HG02798 (cell line): ENCODE measurements at regions not wholly inside any gene's neighbourhood (a gene's known extent, or its start where the extent isn't known, plus 50 kb on each side); places are given as distances from the start of the nearest gene placed in this dataset.

Experiments
- ATAC-seq: cut with Tn5 transposase; IDR thresholded peaks from one replicate; pipeline ENCODE4 v1.9.1; 2021; ENCODE audit warnings: mild to moderate bottlenecking; ENCODE audit not compliant: unreplicated experiment, poor library complexity

GRCh38 chr10:6889718-6890117 lies 309.6 kb upstream of the PRKCQ start:
- no peak for ATAC-seq

- no peak for ATAC-seq
Observed at GRCh38 chr10:6888434-6888833, 308.4 kb upstream of the PRKCQ start.

GRCh38 chr10:6885284-6885683 lies 305.2 kb upstream of the PRKCQ start:
- no peak for ATAC-seq

DNA sequence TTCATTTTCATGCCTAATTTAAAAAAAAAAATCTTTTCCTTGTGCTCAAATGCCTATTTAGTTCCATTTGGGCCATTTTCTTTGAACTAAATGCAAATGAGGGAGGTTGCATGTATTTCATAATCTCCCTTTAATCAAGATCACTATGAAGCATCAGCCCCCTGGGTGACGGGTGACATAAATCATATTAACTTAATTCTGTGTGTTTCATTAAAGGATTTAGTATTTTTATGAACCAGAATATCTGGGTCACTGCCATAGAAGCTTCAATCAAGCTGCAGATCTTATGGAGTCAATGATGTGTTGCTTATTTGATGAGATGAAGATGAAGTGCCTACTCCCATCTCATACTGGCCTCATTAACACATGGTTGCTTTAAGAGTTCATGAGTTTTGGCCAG lies 301.9 kb upstream of the PRKCQ start:
- no peak for ATAC-seq

- no peak for ATAC-seq
Observed at GRCh38 chr10:6877722-6878392, 297.8 kb upstream of the PRKCQ start.

GRCh38 chr10:6877336-6877721 lies 297.3 kb upstream of the PRKCQ start:
- ATAC-seq, result no peak

- no peak for ATAC-seq
Observed at GRCh38 chr10:6875269-6875865, 295.3 kb upstream of the PRKCQ start.

DNA sequence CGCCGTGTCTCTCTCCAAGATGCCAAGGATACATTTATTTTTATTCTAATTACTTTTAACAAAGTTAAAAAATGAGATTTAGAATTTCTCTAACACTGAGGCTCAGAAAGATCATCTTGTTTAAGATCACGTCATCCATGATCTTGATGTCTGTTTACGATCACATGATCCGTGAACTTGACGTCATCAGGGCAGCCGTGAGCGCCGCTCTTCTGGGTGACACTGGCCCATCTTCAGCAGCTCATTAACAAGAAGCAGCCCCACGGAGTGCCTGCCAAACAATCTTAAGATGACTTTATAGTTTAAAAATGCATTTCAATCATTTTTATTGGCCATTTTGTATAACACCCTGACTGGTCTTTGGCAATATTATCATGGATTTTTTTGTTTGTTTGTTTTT lies 291.1 kb upstream of the PRKCQ start:
- ATAC-seq, result no peak

DNA sequence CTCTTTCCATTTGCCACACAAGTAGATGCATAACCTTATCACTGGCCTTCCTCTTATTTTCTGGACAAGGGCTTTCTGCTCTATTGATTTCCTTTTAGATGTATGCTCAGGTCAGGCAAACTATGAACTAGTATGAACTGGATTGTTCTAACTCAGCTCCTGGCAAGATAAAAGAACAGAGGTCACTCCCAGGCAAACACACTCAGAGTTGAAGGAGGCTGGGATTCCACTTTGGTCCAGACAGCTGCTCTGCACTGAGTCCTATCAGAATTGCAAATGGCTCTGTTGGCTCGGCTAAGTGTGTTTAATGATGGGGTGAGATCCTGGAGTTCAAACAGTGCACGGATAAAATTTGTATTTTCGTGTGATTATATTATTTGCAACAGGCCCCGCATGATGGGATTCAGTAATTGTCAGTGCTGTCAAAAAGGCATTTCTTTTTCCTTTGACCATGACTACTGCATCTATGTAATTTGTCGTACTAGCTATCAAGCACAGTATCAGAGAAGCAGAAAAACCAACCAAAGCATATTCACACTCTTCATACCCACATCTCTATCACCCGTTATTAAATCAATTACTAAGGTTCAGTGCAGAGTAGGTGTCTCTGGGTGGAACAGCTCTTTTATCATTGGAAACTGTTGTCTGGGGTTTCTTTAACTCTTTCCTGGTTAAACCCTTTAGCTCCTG lies 288.1 kb upstream of the PRKCQ start:
- ATAC-seq, result no peak

GRCh38 chr10:6866757-6867156 lies 286.7 kb upstream of the PRKCQ start:
- ATAC-seq, result no peak

DNA sequence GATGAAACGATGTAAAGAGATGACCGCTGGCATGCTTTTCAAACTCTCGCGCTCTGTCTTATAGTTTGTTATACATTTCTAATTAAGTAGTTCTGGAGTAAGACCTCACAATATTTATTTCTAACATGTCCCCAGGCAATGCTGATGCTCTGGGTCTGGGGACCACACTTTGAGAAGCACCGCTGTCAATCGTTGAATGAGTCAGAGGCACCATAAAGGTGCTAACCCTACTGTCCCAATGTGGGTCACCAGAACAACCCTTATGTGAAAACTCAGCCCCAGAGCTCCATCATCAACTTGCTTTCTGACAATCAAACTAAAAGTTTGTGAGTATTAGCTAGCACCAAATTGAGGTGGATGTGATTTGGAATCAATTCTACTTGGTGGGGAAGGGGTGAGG lies 284.1 kb upstream of the PRKCQ start:
- ATAC-seq, result no peak

DNA sequence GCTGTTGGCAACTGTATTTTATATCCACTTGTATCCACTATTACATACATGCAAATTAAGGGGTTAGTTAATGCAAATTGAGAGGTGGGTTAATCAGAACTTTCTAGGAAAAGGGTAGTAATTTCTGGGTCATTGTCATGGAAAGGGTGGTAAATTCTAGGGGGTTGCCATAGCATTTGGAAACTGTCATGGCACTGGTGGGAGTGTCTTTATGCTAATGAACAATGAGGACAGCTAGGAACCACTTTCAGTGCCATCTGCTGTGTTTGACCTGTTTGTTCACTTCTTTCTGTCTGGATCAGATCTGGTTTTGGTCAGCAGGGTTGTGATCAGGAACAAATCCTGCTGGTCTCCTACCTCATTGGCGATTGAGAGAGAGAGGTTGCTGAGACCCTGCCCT lies 283.3 kb upstream of the PRKCQ start:
- no peak for ATAC-seq

- no peak for ATAC-seq
Observed at GRCh38 chr10:6850452-6850851, 270.4 kb upstream of the PRKCQ start.

- ATAC-seq, result no peak
Observed at GRCh38 chr10:6847561-6847960, 267.5 kb upstream of the PRKCQ start.

GRCh38 chr10:6843894-6844650 lies 264.0 kb upstream of the PRKCQ start:
- ATAC-seq, result no peak

- ATAC-seq, result no peak
Observed at GRCh38 chr10:6843481-6843881, 263.4 kb upstream of the PRKCQ start.

GRCh38 chr10:6842722-6843121 lies 262.6 kb upstream of the PRKCQ start:
- ATAC-seq, result no peak

- no peak for ATAC-seq
Observed at GRCh38 chr10:6841761-6842160, 261.7 kb upstream of the PRKCQ start.

- ATAC-seq, result no peak
Observed at GRCh38 chr10:6840766-6841165, 260.7 kb upstream of the PRKCQ start.

DNA sequence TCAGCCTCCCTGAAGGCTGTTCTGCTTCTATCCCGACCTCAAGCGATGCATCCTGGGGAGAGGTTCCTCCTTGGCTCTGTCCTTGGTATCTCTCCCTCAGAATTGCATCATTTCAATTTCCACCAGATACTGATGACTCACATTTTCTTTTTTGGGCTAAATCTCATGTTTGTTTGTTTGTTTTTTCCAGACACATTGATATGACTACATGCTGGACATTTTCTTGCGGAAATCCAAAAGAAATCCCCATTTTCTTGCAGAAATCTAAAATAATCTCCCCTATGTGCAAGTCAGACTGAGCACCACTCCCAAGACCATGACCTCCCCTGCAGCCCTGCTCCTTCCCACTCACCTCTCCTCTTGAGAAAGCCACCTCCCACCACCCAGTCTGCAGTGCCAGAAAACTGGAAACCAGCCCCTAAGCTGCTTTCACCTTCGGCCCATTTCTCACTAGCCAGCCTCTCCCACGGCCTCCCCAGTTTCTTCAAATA lies 260.2 kb upstream of the PRKCQ start:
- no peak for ATAC-seq

GRCh38 chr10:6838118-6838517 lies 258.0 kb upstream of the PRKCQ start:
- ATAC-seq, result no peak
